ENCODE measurements at regions not wholly inside any gene's neighbourhood (a gene's known extent, or its start where the extent isn't known, plus 50 kb on each side); places are given as distances from the start of the nearest gene placed in this dataset.

GRCh38 chr7:126177782-126178181 lies 1075.0 kb downstream of the GRM8 start:
- TF ChIP-seq CTCF (IDR thresholded peaks at IDR 0.05): no peak
- TF ChIP-seq EZH2 (IDR thresholded peaks at IDR 0.05): no peak
